ENCODE measurements at regions not wholly inside any gene's neighbourhood (a gene's known extent, or its start where the extent isn't known, plus 50 kb on each side); places are given as distances from the start of the nearest gene placed in this dataset.

DNA sequence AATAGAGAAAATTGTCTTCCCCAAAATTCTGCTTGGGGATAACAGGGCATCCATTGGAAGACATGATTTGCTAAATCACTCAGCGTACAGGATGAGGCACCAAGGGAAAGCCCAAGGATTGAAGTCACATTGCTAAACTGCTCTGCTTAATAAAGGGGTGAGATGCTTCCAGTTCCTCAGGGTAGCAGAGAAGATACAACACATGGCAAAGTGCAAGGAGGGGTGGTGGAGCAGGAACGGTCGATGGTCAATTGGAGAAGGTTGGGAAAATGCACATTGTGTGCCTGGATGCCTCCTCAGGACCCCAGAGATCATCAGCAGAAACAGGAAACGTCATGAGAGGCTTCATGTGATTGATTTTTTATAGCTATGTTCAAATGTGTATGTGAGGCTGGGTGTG lies 116.3 kb upstream of the SOX1 start:
- no peak overlapping the region for H3K4me3 ChIP-seq
- WGBS, 2 donors = 73 to 80% methylated on average over 4 of the region's 4 CpGs
- TF ChIP-seq, protein P1, sequence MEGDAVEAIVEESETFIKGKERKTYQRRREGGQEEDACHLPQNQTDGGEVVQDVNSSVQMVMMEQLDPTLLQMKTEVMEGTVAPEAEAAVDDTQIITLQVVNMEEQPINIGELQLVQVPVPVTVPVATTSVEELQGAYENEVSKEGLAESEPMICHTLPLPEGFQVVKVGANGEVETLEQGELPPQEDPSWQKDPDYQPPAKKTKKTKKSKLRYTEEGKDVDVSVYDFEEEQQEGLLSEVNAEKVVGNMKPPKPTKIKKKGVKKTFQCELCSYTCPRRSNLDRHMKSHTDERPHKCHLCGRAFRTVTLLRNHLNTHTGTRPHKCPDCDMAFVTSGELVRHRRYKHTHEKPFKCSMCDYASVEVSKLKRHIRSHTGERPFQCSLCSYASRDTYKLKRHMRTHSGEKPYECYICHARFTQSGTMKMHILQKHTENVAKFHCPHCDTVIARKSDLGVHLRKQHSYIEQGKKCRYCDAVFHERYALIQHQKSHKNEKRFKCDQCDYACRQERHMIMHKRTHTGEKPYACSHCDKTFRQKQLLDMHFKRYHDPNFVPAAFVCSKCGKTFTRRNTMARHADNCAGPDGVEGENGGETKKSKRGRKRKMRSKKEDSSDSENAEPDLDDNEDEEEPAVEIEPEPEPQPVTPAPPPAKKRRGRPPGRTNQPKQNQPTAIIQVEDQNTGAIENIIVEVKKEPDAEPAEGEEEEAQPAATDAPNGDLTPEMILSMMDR (IDR thresholded peaks at IDR 0.05; ENCODE audit: control extremely low read depth, extremely low read depth) = no peak
- DNase-seq (no peak), ATAC-seq (ENCODE audit: insufficient read depth, low FRiP score) (no peak)
- peaks cover 0 to 28% (median 4%) of the 10 kb centered on the region in 4 donors for H3K9me3 ChIP-seq (ENCODE audit: control insufficient read depth in 4 of 4, insufficient read depth in 3 of 4, low read length in 3 of 4)
- no peaks in the 10 kb centered on the region for H3K4me1 ChIP-seq (ENCODE audit: control insufficient read depth in 5 of 5, insufficient read depth in 5 of 5, low read length in 5 of 5)
- H3K36me3 ChIP-seq (ENCODE audit: control insufficient read depth in 4 of 4, insufficient read depth in 4 of 4, low read length in 4 of 4) = no peaks in the 10 kb centered on the region
- no peak overlapping the region for H3K9ac ChIP-seq (ENCODE audit: insufficient read depth in 1 of 2, low read length in 2 of 2)
- peaks cover 0 to 25% (median 3%) of the 10 kb centered on the region in 3 donors for H3K27me3 ChIP-seq (ENCODE audit: control insufficient read depth in 3 of 3, insufficient read depth in 3 of 3, low read length in 2 of 3)
- H3K27ac ChIP-seq (ENCODE audit: low read depth in 1 of 2, low read length in 1 of 2) = no peak overlapping the region

DNA sequence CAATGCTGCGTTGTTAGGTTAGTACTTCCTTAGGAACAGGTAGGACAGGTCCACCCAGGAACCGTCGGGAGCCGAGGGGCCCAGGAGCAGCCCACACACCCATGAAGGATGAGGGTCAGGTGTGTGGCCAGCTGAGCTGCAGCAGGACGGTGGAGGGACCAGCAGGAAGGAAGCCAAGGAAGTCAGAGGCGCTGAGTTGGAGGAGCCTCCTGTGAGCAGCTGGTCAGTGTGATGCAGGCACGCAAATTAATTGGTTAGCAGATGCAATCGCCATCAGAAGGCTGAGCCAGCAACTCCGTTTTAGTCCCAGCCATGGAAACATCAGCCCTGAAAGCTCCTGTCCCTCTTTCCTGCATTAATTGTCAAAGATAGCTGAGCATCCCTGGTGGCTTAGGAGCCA lies 114.9 kb upstream of the SOX1 start:
- Histone ChIP-seq H3K9ac (ENCODE audit: insufficient read depth in 1 of 2, low read length in 2 of 2) (no peak overlapping the region), H3K36me3 (ENCODE audit: control insufficient read depth in 4 of 4, insufficient read depth in 4 of 4, low read length in 4 of 4) (no peaks in the 10 kb centered on the region), H3K27me3 (ENCODE audit: control insufficient read depth in 3 of 3, insufficient read depth in 3 of 3, low read length in 2 of 3) (peaks cover 0 to 34% (median 3%) of the 10 kb centered on the region in 3 donors), H3K4me3 (no peak overlapping the region), H3K4me1 (ENCODE audit: control insufficient read depth in 5 of 5, insufficient read depth in 5 of 5, low read length in 5 of 5) (no peaks in the 10 kb centered on the region), H3K9me3 (ENCODE audit: control insufficient read depth in 4 of 4, insufficient read depth in 3 of 4, low read length in 3 of 4) (peaks cover 0 to 32% (median 4%) of the 10 kb centered on the region in 4 donors), H3K27ac (ENCODE audit: low read depth in 1 of 2, low read length in 1 of 2) (no peak overlapping the region)
- no peak for DNase-seq
- TF ChIP-seq, protein P1 (IDR thresholded peaks at IDR 0.05; ENCODE audit: control extremely low read depth, extremely low read depth) = no peak
- ATAC-seq (ENCODE audit: insufficient read depth, low FRiP score) = no peak
- 71 to 76% methylated on average over 9 of the region's 9 CpGs for WGBS, 2 donors

GRCh38 chr13:111952814-111953213 lies 114.1 kb upstream of the SOX1 start:
- Histone ChIP-seq H3K4me1 (ENCODE audit: control insufficient read depth in 5 of 5, insufficient read depth in 5 of 5, low read length in 5 of 5) (no peaks in the 10 kb centered on the region), H3K9me3 (ENCODE audit: control insufficient read depth in 4 of 4, insufficient read depth in 3 of 4, low read length in 3 of 4) (peaks cover 0 to 32% (median 4%) of the 10 kb centered on the region in 4 donors), H3K27me3 (ENCODE audit: control insufficient read depth in 3 of 3, insufficient read depth in 3 of 3, low read length in 2 of 3) (peaks cover 0 to 33% (median 3%) of the 10 kb centered on the region in 3 donors), H3K4me3 (no peak overlapping the region), H3K27ac (ENCODE audit: low read depth in 1 of 2, low read length in 1 of 2) (no peak overlapping the region), H3K9ac (ENCODE audit: insufficient read depth in 1 of 2, low read length in 2 of 2) (no peak overlapping the region), H3K36me3 (ENCODE audit: control insufficient read depth in 4 of 4, insufficient read depth in 4 of 4, low read length in 4 of 4) (no peaks in the 10 kb centered on the region)
- WGBS, 2 donors = 80 to 82% methylated on average over 8 of the region's 8 CpGs
- TF ChIP-seq, protein P1 (IDR thresholded peaks at IDR 0.05; ENCODE audit: control extremely low read depth, extremely low read depth) = no peak
- DNase-seq (no peak), ATAC-seq (ENCODE audit: insufficient read depth, low FRiP score) (no peak)

- no peak for DNase-seq
- 75 to 85% methylated on average over 16 of the region's 16 CpGs for WGBS, 2 donors
- TF ChIP-seq, protein P1 (IDR thresholded peaks at IDR 0.05; ENCODE audit: control extremely low read depth, extremely low read depth) = no peak
- no peak overlapping the region for H3K27ac ChIP-seq (ENCODE audit: low read depth in 1 of 2, low read length in 1 of 2)
- no peaks in the 10 kb centered on the region for H3K36me3 ChIP-seq (ENCODE audit: control insufficient read depth in 4 of 4, insufficient read depth in 4 of 4, low read length in 4 of 4)
- H3K4me3 ChIP-seq = no peak overlapping the region
- H3K9ac ChIP-seq (ENCODE audit: insufficient read depth in 1 of 2, low read length in 2 of 2) = no peak overlapping the region
- no peaks in the 10 kb centered on the region for H3K4me1 ChIP-seq (ENCODE audit: control insufficient read depth in 5 of 5, insufficient read depth in 5 of 5, low read length in 5 of 5)
- ATAC-seq (ENCODE audit: insufficient read depth, low FRiP score) = no peak
- peaks cover 0 to 32% (median 4%) of the 10 kb centered on the region in 4 donors for H3K9me3 ChIP-seq (ENCODE audit: control insufficient read depth in 4 of 4, insufficient read depth in 3 of 4, low read length in 3 of 4)
- H3K27me3 ChIP-seq (ENCODE audit: control insufficient read depth in 3 of 3, insufficient read depth in 3 of 3, low read length in 2 of 3) = peaks cover 0 to 35% (median 8%) of the 10 kb centered on the region in 3 donors
These were observed 113.3 kb upstream of the SOX1 start for GRCh38 chr13:111953546-111954178.
